ENCODE measurements at regions not wholly inside any gene's neighbourhood (a gene's known extent, or its start where the extent isn't known, plus 50 kb on each side); places are given as distances from the start of the nearest gene placed in this dataset.

DNA sequence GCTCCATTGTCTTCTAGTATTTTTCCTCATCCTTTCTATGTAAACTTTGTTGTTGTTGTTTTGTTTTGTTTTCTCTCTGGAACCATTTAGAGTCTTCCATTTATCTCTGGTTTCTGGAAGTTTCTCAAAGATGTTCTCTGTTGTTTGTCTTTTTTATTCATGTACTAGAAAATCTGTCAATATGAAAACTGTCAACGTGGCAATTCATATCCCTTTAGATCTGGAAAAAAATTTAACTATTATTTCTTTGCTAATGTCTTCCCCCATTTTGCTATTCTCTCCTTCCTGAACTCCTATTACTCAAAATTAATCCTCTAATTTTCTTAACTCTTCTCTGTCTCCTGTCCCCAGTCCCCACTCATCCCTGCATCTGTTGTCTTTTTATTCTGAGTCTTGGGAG lies 55.9 kb upstream of the LRRN2 start:
- no peak for TF ChIP-seq POLR2AphosphoS5 (IDR thresholded peaks at IDR 0.05; ENCODE audit: low read depth, low read length)
- no peak for TF ChIP-seq POLR2A (IDR thresholded peaks at IDR 0.05; ENCODE audit: low read depth, low read length)
- TF ChIP-seq TAF1 (IDR thresholded peaks at IDR 0.05; ENCODE audit: borderline replicate concordance, low read depth, low read length), result no peak

Measured in GM12892 (cell line).